H1 (cell line): ENCODE measurements at regions not wholly inside any gene's neighbourhood (a gene's known extent, or its start where the extent isn't known, plus 50 kb on each side); places are given as distances from the start of the nearest gene placed in this dataset.

Source experiments
- POLR2A ChIP-seq, 2 experiments: IDR thresholded peaks; 1 replicate in 1 of 2; 2 replicates in 1 of 2; pipeline ENCODE4 v1.6.1; 2011; ENCODE audit warnings: low read depth in 2 of 2, low read length in 2 of 2, mild to moderate bottlenecking in 2 of 2; ENCODE audit errors: control extremely low read depth in 1 of 2
- TF ChIP-seq, protein P1 (sequence below), 3 experiments: IDR thresholded peaks; 1 replicate in 2 of 3; 2 replicates in 1 of 3; pipeline versions ENCODE4 v1.5.1 to v1.6.1; 2011; ENCODE audit warnings: low read length in 3 of 3, mild to moderate bottlenecking in 3 of 3, inconsistent platforms in 2 of 3, low read depth in 1 of 3, moderate library complexity in 1 of 3; ENCODE audit not compliant: insufficient read depth in 1 of 3; ENCODE audit errors: control extremely low read depth in 1 of 3
- TF ChIP-seq, protein P2 (sequence below): IDR thresholded peaks from 2 replicates; pipeline ENCODE4 v1.6.1; 2012; ENCODE audit warnings: low read length, inconsistent platforms
- TF ChIP-seq, protein P3 (sequence below): IDR thresholded peaks from 2 replicates; pipeline ENCODE4 v1.6.1; 2011; ENCODE audit warnings: low read depth, mild to moderate bottlenecking, low read length; ENCODE audit not compliant: insufficient read depth
- TF ChIP-seq, protein P4 (sequence below): IDR thresholded peaks from 2 replicates; pipeline ENCODE4 v1.6.1; 2012; ENCODE audit warnings: inconsistent platforms

DNA sequence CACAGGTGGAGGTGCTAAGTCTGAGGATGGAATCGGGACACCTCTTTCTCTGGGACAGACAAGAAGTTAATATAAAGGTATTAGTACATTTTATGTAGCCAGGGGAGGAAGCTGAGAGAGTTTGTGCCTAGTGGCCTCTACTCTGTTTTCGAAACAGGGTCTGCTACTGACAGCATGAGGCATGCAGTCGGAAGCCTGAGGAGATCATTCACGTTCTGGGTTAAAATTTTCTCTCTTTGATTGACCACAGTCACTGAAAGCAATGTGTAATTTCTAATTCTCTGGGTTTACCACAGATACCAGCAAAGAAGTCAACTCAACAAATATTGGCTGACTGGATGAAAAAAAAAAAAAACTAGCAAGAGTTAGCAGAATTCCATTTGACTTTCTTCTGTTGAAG lies 53.3 kb upstream of the KCTD7 start (continued):
- TF ChIP-seq, protein P1, sequence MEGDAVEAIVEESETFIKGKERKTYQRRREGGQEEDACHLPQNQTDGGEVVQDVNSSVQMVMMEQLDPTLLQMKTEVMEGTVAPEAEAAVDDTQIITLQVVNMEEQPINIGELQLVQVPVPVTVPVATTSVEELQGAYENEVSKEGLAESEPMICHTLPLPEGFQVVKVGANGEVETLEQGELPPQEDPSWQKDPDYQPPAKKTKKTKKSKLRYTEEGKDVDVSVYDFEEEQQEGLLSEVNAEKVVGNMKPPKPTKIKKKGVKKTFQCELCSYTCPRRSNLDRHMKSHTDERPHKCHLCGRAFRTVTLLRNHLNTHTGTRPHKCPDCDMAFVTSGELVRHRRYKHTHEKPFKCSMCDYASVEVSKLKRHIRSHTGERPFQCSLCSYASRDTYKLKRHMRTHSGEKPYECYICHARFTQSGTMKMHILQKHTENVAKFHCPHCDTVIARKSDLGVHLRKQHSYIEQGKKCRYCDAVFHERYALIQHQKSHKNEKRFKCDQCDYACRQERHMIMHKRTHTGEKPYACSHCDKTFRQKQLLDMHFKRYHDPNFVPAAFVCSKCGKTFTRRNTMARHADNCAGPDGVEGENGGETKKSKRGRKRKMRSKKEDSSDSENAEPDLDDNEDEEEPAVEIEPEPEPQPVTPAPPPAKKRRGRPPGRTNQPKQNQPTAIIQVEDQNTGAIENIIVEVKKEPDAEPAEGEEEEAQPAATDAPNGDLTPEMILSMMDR (IDR thresholded peaks at IDR 0.05; ENCODE audit: control extremely low read depth in 1 of 3, insufficient read depth in 1 of 3, low read depth in 1 of 3, low read length in 3 of 3) = no peak
- TF ChIP-seq, protein P2, sequence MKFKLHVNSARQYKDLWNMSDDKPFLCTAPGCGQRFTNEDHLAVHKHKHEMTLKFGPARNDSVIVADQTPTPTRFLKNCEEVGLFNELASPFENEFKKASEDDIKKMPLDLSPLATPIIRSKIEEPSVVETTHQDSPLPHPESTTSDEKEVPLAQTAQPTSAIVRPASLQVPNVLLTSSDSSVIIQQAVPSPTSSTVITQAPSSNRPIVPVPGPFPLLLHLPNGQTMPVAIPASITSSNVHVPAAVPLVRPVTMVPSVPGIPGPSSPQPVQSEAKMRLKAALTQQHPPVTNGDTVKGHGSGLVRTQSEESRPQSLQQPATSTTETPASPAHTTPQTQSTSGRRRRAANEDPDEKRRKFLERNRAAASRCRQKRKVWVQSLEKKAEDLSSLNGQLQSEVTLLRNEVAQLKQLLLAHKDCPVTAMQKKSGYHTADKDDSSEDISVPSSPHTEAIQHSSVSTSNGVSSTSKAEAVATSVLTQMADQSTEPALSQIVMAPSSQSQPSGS = no peak
- TF ChIP-seq, protein P3, sequence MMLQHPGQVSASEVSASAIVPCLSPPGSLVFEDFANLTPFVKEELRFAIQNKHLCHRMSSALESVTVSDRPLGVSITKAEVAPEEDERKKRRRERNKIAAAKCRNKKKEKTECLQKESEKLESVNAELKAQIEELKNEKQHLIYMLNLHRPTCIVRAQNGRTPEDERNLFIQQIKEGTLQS = no peak
- TF ChIP-seq POLR2A (IDR thresholded peaks at IDR 0.05; ENCODE audit: control extremely low read depth in 1 of 2, low read depth in 2 of 2, low read length in 2 of 2) = no peak
- TF ChIP-seq, protein P4, sequence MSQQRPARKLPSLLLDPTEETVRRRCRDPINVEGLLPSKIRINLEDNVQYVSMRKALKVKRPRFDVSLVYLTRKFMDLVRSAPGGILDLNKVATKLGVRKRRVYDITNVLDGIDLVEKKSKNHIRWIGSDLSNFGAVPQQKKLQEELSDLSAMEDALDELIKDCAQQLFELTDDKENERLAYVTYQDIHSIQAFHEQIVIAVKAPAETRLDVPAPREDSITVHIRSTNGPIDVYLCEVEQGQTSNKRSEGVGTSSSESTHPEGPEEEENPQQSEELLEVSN = no peak
